Stimulated activated CD8-positive, alpha-beta memory T cell treated with anti-CD3 and anti-CD28 coated beads, Interleukin-7, amount 100 ng/mL, for 24 hours (primary cell): ENCODE measurements at regions not wholly inside any gene's neighbourhood (a gene's known extent, or its start where the extent isn't known, plus 50 kb on each side); places are given as distances from the start of the nearest gene placed in this dataset.
"Not testable (repeated sequence)": the region's sequence is repeated elsewhere in the genome, so short reads cannot be mapped to it uniquely, and the experiment has no call there.

ENCODE experiments used
- DNase-seq: peaks from one replicate; pipeline ENCODE4 v3.0.0-alpha.2; 2020; ENCODE audit warnings: low read depth

DNA sequence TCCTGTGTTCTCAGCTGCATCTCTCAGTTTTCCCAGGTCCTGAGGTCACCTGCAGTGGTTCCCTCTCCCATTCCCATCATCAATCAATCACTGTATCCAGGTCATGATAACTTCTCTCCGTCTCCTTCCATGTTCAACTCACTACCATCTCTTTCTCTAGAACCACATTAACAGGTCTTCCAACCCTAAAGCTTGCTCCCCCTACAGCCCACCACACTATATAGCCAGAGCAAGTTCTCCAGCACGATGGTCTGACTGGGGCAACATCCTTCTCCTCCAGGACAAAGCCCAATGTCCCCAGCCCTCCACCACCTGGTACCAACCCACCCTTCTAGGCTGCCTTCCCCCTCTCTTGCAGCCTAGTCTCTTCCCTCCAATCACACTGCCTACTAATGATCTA, 241.6 kb downstream of the CDK5RAP2 start:
- no peak for DNase-seq

DNA sequence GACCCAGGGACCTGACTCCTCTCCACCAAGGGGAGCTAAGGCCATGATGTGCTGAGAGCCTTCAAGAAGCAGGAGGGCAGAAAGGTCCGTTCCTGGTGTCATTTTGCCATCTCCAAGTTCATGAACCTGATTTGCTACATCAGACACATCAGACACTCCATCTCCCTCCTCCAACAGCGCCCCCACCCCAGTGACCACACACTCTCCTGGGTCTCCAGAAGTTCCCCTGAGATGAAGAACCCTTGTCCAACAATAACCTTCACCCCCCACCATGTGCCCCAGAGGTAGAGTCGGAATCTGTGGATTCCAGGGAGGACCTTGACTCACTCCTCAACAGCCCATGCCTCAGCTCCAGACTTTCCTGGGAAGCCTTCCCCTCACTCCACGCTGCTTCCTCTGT, 242.8 kb downstream of the CDK5RAP2 start:
- no peak for DNase-seq

- no peak for DNase-seq
Measured at GRCh38 chr9:120336753-120337090, 243.2 kb downstream of the CDK5RAP2 start.

DNA sequence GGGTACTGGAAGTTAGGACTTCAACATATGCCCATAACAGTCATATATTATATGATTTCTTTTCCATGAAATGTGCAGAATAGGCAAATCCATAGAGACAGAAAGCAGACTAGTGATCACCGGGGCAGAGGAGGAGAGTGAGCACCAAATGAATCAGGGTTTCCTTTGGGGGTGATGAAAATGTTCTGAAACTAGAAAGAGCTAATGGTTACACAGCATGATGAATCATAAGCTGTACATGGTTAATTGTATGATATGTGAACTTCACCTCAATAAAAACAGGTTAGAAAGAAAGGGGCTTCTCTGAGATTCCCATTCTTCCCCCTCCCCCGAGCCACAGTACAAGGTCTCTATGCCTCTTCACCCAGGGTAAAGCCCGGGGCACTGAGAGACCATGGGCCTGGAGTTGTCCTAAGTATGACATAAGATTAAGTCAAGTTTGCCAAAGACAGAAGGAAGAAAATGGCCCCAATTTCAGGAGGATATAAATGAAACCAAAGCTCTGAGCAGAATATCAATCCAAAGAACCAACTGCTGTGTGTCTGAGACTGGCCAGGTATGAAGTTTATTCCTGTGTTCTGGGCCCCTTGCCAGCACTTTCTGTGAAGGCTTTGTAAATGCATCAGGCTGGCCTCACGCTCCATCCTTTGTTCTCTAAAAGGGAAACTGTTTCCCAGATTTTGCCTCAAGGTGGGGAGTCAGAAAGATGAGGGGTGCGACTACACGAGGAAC, 243.8 kb downstream of the CDK5RAP2 start:
- no peak for DNase-seq

GRCh38 chr9:120331913-120332312, 248.1 kb downstream of the CDK5RAP2 start:
- no peak for DNase-seq

DNA sequence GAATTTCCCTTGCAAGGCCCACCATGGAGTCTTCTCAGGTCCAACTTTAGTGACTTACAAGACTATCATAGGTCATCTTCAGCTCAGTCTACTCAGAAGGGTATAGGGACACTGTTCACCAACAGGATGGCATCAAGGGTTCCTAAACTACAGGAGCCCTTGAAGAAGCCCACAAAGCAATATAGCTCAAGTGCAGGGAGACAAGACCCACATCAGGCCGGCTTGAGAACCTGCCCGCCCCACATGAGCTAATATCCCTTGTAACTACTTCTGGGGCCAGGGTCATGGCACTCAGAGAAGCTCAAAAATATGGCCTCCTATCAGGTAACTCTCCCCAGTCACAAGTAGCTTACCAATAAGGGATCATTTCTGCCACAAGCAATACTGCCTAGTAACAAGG, 249.9 kb downstream of the CDK5RAP2 start:
- DNase-seq, result no peak

- DNase-seq, result no peak
Measured at GRCh38 chr9:120327322-120327721, 252.6 kb downstream of the CDK5RAP2 start.

DNA sequence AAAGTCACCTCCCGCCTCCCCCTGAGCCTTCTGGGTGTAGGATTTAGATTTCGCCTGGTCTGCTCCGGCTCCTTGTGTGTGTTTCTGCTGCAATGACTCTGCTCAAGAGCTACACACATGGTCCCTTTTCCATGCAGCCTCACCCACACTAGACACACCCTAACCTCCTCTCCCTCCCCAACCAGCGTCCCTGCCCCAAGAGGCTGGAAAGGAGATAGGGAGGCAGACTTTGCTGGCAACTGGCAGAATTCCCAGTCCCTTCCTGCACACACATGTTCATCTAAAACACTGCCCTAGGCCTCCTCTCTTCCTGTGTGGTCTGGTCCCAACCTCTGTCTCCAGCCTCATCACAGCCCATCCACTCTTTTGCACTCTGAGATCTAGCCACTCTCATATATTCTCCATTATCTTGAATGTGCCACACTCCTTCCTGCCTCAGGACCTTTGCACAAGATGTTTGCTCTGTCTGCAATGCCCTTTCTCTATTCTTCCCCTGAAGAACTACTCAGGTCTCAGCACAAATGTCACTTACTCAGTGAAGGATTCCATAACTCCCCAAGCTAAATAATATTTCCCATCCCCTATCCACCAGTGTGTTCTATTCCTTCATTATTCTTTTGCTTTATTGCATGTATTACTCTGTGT, 253.8 kb downstream of the CDK5RAP2 start:
- no peak for DNase-seq

GRCh38 chr9:120324996-120325642, 254.8 kb downstream of the CDK5RAP2 start:
- no peak for DNase-seq

DNA sequence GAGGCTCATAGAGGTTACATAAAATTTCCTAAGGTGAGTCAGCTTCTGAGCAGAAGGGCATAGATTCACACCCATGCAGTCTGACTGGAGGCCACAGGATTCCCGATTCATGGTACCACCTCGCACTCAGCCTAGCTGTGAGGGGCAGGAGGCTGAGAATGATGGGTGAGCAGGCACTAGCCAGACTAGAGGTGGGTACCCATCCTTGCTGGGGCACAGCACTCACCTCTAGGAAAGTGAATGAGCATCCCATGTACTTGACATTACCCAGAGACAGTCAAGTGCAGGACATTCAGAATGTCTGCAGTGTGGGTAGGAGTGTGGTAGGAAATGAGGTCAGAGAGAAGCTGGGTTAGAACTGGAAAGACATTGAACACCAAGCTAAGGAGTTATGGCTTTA, 255.5 kb downstream of the CDK5RAP2 start:
- DNase-seq, result no peak

- DNase-seq, result no peak
Measured at GRCh38 chr9:120323125-120323524, 256.8 kb downstream of the CDK5RAP2 start.

GRCh38 chr9:120319452-120319851, 260.5 kb downstream of the CDK5RAP2 start:
- no peak for DNase-seq

- no peak for DNase-seq
Measured at GRCh38 chr9:120315154-120315553, 264.8 kb downstream of the CDK5RAP2 start.

DNA sequence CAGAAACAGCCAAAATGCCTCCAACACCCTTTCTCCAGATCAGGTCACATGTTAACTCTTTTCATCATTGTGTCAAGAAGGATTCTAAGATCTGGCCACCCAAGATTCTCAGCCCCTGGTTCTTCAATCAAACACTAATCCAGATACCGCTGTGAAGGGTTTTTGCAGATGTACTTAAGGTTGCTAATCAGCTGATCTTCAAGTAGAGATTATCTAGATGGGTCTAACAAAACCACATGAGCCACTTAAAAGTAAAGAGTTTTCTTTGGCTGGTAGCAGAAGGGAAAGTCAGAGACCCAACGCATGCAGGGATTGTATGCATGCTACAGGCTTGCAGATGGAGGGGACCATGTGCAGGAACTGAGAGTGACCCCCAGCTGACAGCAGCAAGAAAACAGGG, 267.9 kb downstream of the CDK5RAP2 start:
- no peak for DNase-seq

DNA sequence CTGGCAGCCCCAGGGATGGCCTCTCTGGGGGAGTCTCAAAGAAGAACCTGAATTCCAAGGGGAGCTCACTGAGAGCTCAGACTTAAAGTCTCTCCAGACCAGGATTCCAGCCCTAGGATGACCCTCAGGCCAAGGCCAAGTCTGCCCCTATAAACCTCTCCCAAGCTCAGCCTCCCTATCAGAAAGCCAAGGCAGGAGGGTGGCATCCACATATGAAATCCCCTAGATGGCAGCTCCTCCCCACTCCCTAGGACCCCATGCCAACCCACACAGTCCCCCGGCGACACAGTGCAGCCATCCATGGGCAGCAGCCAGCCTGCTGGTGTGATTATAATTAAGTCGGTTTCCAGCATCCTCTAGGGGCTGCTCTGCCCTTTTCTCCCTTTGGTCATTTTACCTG, 269.9 kb downstream of the CDK5RAP2 start:
- no peak for DNase-seq

- DNase-seq, result no peak
Measured at GRCh38 chr9:120308495-120308894, 271.5 kb downstream of the CDK5RAP2 start.

DNA sequence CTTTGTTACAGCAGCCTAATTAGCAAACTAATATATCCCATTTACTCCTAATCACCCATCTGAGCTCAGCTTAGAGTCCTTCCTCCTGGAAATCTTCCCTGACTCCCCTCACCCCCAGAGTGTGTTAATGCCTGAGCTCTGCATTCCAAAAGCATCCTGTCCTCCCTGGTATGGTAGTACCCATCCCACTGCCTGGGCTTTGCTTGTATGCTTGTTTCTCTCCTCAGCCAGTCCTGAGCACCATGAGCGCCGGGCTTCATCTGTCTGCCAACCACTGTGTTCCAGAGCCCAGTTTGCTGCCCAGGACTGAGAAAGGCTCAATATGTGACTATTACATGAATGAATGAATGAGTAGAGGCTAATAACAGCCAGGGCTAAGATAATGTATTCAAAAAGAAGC, 272.4 kb downstream of the CDK5RAP2 start:
- no peak for DNase-seq

GRCh38 chr9:120306561-120306960, 273.4 kb downstream of the CDK5RAP2 start:
- DNase-seq, result no peak

GRCh38 chr9:120306088-120306487, 273.9 kb downstream of the CDK5RAP2 start:
- no peak for DNase-seq

DNA sequence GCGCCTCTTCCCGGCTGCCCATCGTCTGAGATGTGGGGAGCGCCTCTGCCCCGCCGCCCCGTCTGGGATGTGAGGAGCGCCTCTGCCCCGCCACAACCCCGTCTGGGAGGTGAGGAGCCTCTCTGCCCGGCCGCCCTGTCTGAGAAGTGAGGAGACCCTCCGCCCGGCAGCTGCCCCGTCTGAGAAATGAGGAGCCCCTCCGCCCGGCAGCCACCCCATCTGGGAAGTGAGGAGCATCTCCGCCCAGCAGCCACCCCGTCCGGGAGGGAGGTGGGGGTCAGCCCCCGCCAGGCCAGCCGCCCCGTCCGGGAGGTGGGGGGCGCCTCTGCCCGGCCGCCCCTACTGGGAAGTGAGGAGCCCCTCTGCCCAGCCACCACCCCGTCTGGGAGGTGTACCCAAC, 275.1 kb downstream of the CDK5RAP2 start:
- not testable (repeated sequence) for DNase-seq

DNA sequence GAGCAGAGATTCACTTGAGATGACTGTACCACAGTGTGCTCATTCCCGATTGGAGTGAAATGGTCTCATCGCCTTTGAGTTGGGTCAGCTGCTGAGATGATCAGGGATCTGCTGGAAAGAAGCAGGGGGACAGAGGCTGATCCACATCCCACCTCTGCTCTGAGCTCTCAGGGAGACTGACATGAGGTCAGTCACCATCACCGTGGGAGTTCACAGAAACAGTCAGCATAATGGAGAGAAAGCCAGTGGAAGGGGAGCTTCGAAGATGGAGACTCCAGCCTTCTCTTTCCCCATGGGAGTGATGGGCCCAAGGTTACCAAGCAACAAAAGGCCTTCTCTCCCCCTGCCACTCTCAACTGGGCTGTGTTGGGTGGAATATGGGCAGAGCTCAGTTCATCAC, 276.4 kb downstream of the CDK5RAP2 start:
- DNase-seq, result no peak

GRCh38 chr9:120299785-120300184, 280.2 kb downstream of the CDK5RAP2 start:
- DNase-seq, result no peak

GRCh38 chr9:120294003-120294402, 286.0 kb downstream of the CDK5RAP2 start:
- no peak for DNase-seq

DNA sequence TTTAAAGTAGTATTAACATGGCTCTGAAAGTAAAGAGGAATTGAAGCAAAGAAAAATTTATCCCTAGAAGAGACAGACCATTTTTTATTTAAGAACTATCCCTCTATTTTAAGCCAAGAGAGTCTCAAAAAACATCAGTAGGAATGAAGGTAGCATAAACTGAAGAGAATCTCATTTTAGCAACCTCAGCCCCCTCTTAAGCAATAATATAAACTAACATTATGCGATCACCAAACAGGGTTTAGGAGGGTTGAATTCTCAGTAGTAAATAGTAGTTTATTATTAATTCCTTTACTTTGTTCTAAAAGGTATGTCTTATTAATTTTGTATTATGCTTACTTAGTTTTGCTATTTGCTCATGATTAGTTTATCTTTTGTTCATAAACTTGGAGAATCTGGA, 287.4 kb downstream of the CDK5RAP2 start:
- DNase-seq, result no peak
